ENCODE measurements at regions not wholly inside any gene's neighbourhood (a gene's known extent, or its start where the extent isn't known, plus 50 kb on each side); places are given as distances from the start of the nearest gene placed in this dataset.

- DNase-seq = no peak
- peaks cover 0 to 36% (median 2%) of the 10 kb centered on the region in 4 donors for H3K4me1 ChIP-seq
- intact Hi-C loops (cut with DNase I; ENCODE audit: low total_unique reads) = no loop called here
- H3K4me3 ChIP-seq = no peak overlapping the region
- no peaks in the 10 kb centered on the region for H3K36me3 ChIP-seq
- TF ChIP-seq, protein P1, sequence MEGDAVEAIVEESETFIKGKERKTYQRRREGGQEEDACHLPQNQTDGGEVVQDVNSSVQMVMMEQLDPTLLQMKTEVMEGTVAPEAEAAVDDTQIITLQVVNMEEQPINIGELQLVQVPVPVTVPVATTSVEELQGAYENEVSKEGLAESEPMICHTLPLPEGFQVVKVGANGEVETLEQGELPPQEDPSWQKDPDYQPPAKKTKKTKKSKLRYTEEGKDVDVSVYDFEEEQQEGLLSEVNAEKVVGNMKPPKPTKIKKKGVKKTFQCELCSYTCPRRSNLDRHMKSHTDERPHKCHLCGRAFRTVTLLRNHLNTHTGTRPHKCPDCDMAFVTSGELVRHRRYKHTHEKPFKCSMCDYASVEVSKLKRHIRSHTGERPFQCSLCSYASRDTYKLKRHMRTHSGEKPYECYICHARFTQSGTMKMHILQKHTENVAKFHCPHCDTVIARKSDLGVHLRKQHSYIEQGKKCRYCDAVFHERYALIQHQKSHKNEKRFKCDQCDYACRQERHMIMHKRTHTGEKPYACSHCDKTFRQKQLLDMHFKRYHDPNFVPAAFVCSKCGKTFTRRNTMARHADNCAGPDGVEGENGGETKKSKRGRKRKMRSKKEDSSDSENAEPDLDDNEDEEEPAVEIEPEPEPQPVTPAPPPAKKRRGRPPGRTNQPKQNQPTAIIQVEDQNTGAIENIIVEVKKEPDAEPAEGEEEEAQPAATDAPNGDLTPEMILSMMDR (IDR thresholded peaks at IDR 0.05) = no peak
- H3K27me3 ChIP-seq = no peaks in the 10 kb centered on the region
- no peaks in the 10 kb centered on the region for H3K9me3 ChIP-seq
- H3K27ac ChIP-seq = peak overlapping the region in 1 of 2 donors; percentile 18
These were observed 341.2 kb downstream of the CAAP1 start for GRCh38 chr9:26551451-26551850.

DNA sequence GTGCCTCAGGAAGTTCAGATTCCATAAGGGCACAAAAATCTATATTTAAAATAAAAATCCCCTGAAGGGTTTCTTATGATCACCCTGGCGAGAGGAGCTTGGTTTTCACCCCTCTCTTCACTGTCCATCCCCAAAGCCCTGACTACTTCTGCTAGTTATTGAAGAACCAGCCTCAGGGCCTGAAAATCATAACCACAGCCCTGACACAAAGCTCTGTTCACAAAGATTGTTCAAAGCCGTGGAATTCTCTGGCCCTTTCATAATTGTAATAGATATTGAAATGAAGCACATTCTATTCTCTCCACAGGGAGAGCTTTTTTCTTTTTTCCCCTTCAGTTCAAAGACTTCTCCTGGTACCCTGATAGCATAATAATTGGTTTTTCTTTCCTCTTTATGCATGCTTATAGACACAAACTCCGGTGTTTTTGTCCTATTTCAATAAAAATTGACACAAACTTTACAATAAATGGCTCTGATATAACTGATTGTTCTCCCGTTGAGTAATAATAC lies 343.8 kb downstream of the CAAP1 start:
- DNase-seq = no peak
- no peaks in the 10 kb centered on the region for H3K36me3 ChIP-seq
- no peak overlapping the region for H3K4me3 ChIP-seq
- intact Hi-C loops (cut with DNase I; ENCODE audit: low total_unique reads) = no loop called here
- no peak overlapping the region for H3K27ac ChIP-seq
- TF ChIP-seq, protein P1 (IDR thresholded peaks at IDR 0.05) = no peak
- H3K4me1 ChIP-seq = peaks cover 0 to 36% (median 2%) of the 10 kb centered on the region in 4 donors
- no peaks in the 10 kb centered on the region for H3K9me3 ChIP-seq
- H3K27me3 ChIP-seq = no peaks in the 10 kb centered on the region

DNA sequence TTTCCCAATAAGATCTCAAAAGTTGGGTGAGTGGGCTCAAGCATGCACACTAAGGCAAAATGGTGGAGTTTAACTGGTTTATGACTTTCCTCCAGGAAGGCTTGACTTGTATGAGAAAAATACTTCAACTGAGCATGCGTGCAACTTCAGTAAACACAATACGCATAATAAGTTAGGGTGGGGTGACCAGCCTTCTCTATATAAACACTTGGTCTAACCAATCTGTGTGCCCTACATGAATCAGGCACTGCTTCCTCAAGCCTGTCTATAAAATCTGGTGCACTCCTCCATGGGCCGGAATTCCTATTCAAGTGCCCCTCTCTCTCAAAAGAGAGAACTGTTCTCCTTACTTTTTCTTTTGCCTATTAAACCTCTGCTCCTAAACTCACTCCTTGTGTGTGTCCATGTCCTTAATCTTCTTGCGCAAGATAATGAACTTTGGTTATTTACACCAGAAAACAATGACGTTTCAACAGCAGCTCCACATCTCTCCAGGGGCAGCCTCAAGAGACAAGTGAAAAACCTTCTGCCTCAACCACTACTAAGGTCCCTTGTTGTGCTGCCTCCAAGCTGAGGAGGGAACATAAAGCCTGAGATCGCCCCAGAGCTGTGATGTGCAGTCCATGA lies 352.6 kb downstream of the CAAP1 start:
- TF ChIP-seq, protein P1 (IDR thresholded peaks at IDR 0.05) = no peak
- H3K36me3 ChIP-seq = no peaks in the 10 kb centered on the region
- intact Hi-C loops (cut with DNase I; ENCODE audit: low total_unique reads) = no loop called here
- no peak overlapping the region for H3K27ac ChIP-seq
- DNase-seq = no peak
- H3K4me1 ChIP-seq = no peaks in the 10 kb centered on the region
- H3K4me3 ChIP-seq = no peak overlapping the region
- no peaks in the 10 kb centered on the region for H3K27me3 ChIP-seq
- no peaks in the 10 kb centered on the region for H3K9me3 ChIP-seq

GRCh38 chr9:26537211-26537610 lies 355.4 kb downstream of the CAAP1 start:
- H3K4me1 ChIP-seq = no peaks in the 10 kb centered on the region
- H3K4me3 ChIP-seq = no peak overlapping the region
- H3K27me3 ChIP-seq = no peaks in the 10 kb centered on the region
- no peaks in the 10 kb centered on the region for H3K9me3 ChIP-seq
- DNase-seq = no peak
- intact Hi-C loops (cut with DNase I; ENCODE audit: low total_unique reads) = no loop called here
- no peak overlapping the region for H3K27ac ChIP-seq
- TF ChIP-seq, protein P1 (IDR thresholded peaks at IDR 0.05) = no peak
- H3K36me3 ChIP-seq = no peaks in the 10 kb centered on the region

GRCh38 chr9:26535151-26535550 lies 357.5 kb downstream of the CAAP1 start:
- no peaks in the 10 kb centered on the region for H3K9me3 ChIP-seq
- intact Hi-C loops (cut with DNase I; ENCODE audit: low total_unique reads) = no loop called here

More at GRCh38 chr9:26535151-26535550, 357.5 kb downstream of the CAAP1 start:
- TF ChIP-seq, protein P1 (IDR thresholded peaks at IDR 0.05) = no peak
- H3K4me1 ChIP-seq = no peaks in the 10 kb centered on the region
- no peaks in the 10 kb centered on the region for H3K36me3 ChIP-seq
- H3K4me3 ChIP-seq = no peak overlapping the region
- H3K27me3 ChIP-seq = no peaks in the 10 kb centered on the region
- DNase-seq = no peak
- no peak overlapping the region for H3K27ac ChIP-seq
